Spleen (tissue), 7 donors: ENCODE measurements at regions not wholly inside any gene's neighbourhood (a gene's known extent, or its start where the extent isn't known, plus 50 kb on each side); places are given as distances from the start of the nearest gene placed in this dataset.

Source experiments
- POLR2A ChIP-seq, 3 donors: fragments of 450-650 bp; IDR thresholded peaks; one replicate each; pipeline ENCODE4 v1.5.1; 2017; ENCODE audit warnings: antibody characterized with exemption in 3 of 3, mild to moderate bottlenecking in 1 of 3
- POLR2AphosphoS5 ChIP-seq, 3 donors: sonication (generic); formaldehyde crosslinking; IDR thresholded peaks; one replicate each; pipeline ENCODE4 v1.5.1; 2017; ENCODE audit warnings: antibody characterized with exemption in 3 of 3
- TF ChIP-seq, protein P1 (sequence below), 11 experiments: fragments of 200-600 bp in 7 of 11; fragments of 450-650 bp in 4 of 11; sonication (generic) in 4 of 11; IDR thresholded peaks in 8 of 11; conservative IDR thresholded peaks in 3 of 11; 1 replicate in 7 of 11; 2 replicates in 4 of 11; pipeline versions ENCODE4 v1.4.0 to v1.8.0; 2016 to 2021; ENCODE audit warnings: antibody characterized with exemption in 11 of 11, inconsistent platforms in 4 of 11, mild to moderate bottlenecking in 1 of 11
- donor health status: DM: no; HTN: no; CAD: no; lungs with moderate emphysema.
- donor health status: DM: no; HTN: no; CAD: no.
- donor health status: DM: no; HTN: no; CAD: no.

DNA sequence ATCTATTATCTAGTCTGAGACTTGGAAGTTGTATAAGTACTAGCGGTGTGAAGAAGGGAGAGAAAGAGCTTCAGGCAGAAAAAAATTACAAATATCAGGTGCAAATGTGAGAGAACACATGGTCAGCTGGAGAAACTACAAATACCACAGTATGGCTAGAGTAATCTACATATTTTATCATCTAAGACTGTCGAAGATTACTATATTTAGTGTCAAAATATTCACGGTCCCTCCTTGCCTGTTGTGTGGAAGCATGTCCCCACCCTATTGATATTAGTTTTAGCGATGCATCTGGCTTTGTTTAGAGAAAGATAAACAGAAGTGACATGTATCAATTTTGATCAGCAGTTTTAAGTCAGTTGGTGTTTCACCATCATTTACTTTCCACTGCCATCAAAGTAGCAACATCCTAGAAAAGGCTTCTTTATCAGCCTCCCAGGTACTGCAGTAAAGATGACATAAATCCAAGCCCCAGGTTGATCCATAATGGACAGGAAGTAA lies 90.5 kb upstream of the ITGA4 start:
- TF ChIP-seq, protein P1, sequence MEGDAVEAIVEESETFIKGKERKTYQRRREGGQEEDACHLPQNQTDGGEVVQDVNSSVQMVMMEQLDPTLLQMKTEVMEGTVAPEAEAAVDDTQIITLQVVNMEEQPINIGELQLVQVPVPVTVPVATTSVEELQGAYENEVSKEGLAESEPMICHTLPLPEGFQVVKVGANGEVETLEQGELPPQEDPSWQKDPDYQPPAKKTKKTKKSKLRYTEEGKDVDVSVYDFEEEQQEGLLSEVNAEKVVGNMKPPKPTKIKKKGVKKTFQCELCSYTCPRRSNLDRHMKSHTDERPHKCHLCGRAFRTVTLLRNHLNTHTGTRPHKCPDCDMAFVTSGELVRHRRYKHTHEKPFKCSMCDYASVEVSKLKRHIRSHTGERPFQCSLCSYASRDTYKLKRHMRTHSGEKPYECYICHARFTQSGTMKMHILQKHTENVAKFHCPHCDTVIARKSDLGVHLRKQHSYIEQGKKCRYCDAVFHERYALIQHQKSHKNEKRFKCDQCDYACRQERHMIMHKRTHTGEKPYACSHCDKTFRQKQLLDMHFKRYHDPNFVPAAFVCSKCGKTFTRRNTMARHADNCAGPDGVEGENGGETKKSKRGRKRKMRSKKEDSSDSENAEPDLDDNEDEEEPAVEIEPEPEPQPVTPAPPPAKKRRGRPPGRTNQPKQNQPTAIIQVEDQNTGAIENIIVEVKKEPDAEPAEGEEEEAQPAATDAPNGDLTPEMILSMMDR (IDR thresholded peaks at IDR 0.05 in 8 of 11, conservative IDR thresholded peaks at IDR 0.05 in 3 of 11): no peak
- TF ChIP-seq POLR2AphosphoS5 (IDR thresholded peaks at IDR 0.05): no peak
- TF ChIP-seq POLR2A (IDR thresholded peaks at IDR 0.05): no peak
